Gastroesophageal sphincter (tissue), 4 donors: ENCODE measurements at regions not wholly inside any gene's neighbourhood (a gene's known extent, or its start where the extent isn't known, plus 50 kb on each side); places are given as distances from the start of the nearest gene placed in this dataset.
"Not testable (repeated sequence)": the region's sequence is repeated elsewhere in the genome, so short reads cannot be mapped to it uniquely, and the experiment has no call there.

Experiments
- ATAC-seq: fragments of 150-250 bp; one replicate; pipeline ENCODE4 v1.9.1; 2016; ENCODE audit warnings: mild to moderate bottlenecking, moderate library complexity
- H3K27ac ChIP-seq, 4 donors: fragments of 200-600 bp; sonication (generic) in 3 of 4; 1 replicate in 3 of 4; 2 replicates in 1 of 4; pipeline ENCODE4 v1.5.1; 2016 to 2019
- H3K27me3 ChIP-seq: fragments of 200-600 bp; sonication (generic); one replicate; pipeline ENCODE4 v1.5.1; 2019
- H3K36me3 ChIP-seq, 2 donors: fragments of 200-600 bp; sonication (generic); one replicate each; pipeline ENCODE4 v1.5.1; 2019; ENCODE audit warnings: control low read depth in 1 of 2
- H3K4me1 ChIP-seq, 3 donors: fragments of 200-600 bp; sonication (generic); 1 replicate in 2 of 3; 2 replicates in 1 of 3; pipeline ENCODE4 v1.5.1; 2016 to 2019; ENCODE audit warnings: control low read depth in 2 of 3
- H3K4me3 ChIP-seq, 2 donors: fragments of 200-600 bp; sonication (generic); one replicate each; pipeline ENCODE4 v1.5.1; 2019; ENCODE audit warnings: mild to moderate bottlenecking in 1 of 2, moderate library complexity in 1 of 2
- H3K9me3 ChIP-seq, 3 donors: fragments of 200-600 bp; sonication (generic); one replicate each; pipeline ENCODE4 v1.5.1; 2017 to 2019; ENCODE audit warnings: control low read depth in 2 of 3
- CTCF ChIP-seq, 4 experiments: fragments of 200-600 bp in 2 of 4; fragments of 450-650 bp in 2 of 4; sonication (generic) in 1 of 4; IDR thresholded peaks; one replicate each; pipeline ENCODE4 v1.5.1; 2017 to 2019; ENCODE audit warnings: antibody characterized with exemption in 4 of 4, mild to moderate bottlenecking in 2 of 4, moderate library complexity in 2 of 4
- EP300 ChIP-seq: sonication (generic); formaldehyde crosslinking; IDR thresholded peaks from one replicate; pipeline ENCODE4 v1.6.1; 2017; ENCODE audit warnings: antibody characterized with exemption, mild to moderate bottlenecking
- POLR2A ChIP-seq, 2 donors: fragments of 450-650 bp; IDR thresholded peaks; one replicate each; pipeline ENCODE4 v1.6.1; 2017; ENCODE audit warnings: antibody characterized with exemption in 2 of 2, mild to moderate bottlenecking in 2 of 2, moderate library complexity in 1 of 2
- POLR2AphosphoS5 ChIP-seq: sonication (generic); formaldehyde crosslinking; IDR thresholded peaks from one replicate; pipeline ENCODE4 v1.6.1; 2017; ENCODE audit warnings: antibody characterized with exemption
- WGBS, 2 donors: methylation state at CpG; one replicate each; pipeline ENCODE4 v1.1.5; 2018; ENCODE audit warnings: low coverage in 1 of 2; 5-methylcytosine and 5-hydroxymethylcytosine counted together

GRCh38 chr1:199474738-199475137 lies 552.8 kb upstream of the NR5A2 start:
- no peak for TF ChIP-seq POLR2AphosphoS5
- no peak for TF ChIP-seq POLR2A (IDR thresholded peaks at IDR 0.05)
- no peak for TF ChIP-seq EP300
- no peak for TF ChIP-seq CTCF (IDR thresholded peaks at IDR 0.05)
- 57 to 81% methylated on average over 2 of the region's 2 CpGs for WGBS, 2 donors
- no peak for ATAC-seq
- no peaks in the 10 kb centered on the region for H3K9me3 ChIP-seq
- no peak overlapping the region for H3K4me3 ChIP-seq
- no peaks in the 10 kb centered on the region for H3K4me1 ChIP-seq
- H3K27me3 ChIP-seq: no peaks in the 10 kb centered on the region
- no peak overlapping the region for H3K27ac ChIP-seq
- no peaks in the 10 kb centered on the region for H3K36me3 ChIP-seq

GRCh38 chr1:199482426-199482825 lies 545.1 kb upstream of the NR5A2 start:
- no peak overlapping the region for H3K4me3 ChIP-seq
- H3K27me3 ChIP-seq: no peaks in the 10 kb centered on the region
- no peaks in the 10 kb centered on the region for H3K36me3 ChIP-seq
- no peak overlapping the region for H3K27ac ChIP-seq
- ATAC-seq: no peak
- WGBS, 2 donors: 54 to 70% methylated on average over 4 of the region's 4 CpGs
- H3K4me1 ChIP-seq: no peaks in the 10 kb centered on the region
- no peak for TF ChIP-seq POLR2AphosphoS5
- no peak for TF ChIP-seq EP300
- no peak for TF ChIP-seq POLR2A (IDR thresholded peaks at IDR 0.05)
- no peak for TF ChIP-seq CTCF (IDR thresholded peaks at IDR 0.05)
- H3K9me3 ChIP-seq: peaks cover 0 to 3% (median 0%) of the 10 kb centered on the region in 3 donors

GRCh38 chr1:199489594-199489993 lies 537.9 kb upstream of the NR5A2 start:
- Histone ChIP-seq H3K27ac (no peak overlapping the region), H3K27me3 (no peaks in the 10 kb centered on the region), H3K4me1 (no peaks in the 10 kb centered on the region), H3K36me3 (no peaks in the 10 kb centered on the region), H3K4me3 (no peak overlapping the region), H3K9me3 (peaks cover 0 to 10% (median 0%) of the 10 kb centered on the region in 3 donors)
- 55 to 57% methylated on average over 3 of the region's 3 CpGs for WGBS, 2 donors
- no peak for TF ChIP-seq POLR2AphosphoS5
- no peak for TF ChIP-seq POLR2A (IDR thresholded peaks at IDR 0.05)
- no peak for TF ChIP-seq CTCF (IDR thresholded peaks at IDR 0.05)
- no peak for TF ChIP-seq EP300
- ATAC-seq: no peak

- TF ChIP-seq POLR2AphosphoS5 (no peak), POLR2A (IDR thresholded peaks at IDR 0.05) (no peak)
- no peak for ATAC-seq
- H3K36me3 ChIP-seq: no peaks in the 10 kb centered on the region
- H3K4me1 ChIP-seq: no peaks in the 10 kb centered on the region
- H3K4me3 ChIP-seq: no peak overlapping the region
- H3K27me3 ChIP-seq: no peaks in the 10 kb centered on the region
- no peak overlapping the region for H3K27ac ChIP-seq
- peaks cover 0 to 21% (median 3%) of the 10 kb centered on the region in 3 donors for H3K9me3 ChIP-seq
- WGBS, 2 donors: 90 to 94% methylated on average over 2 of the region's 2 CpGs
Observed at GRCh38 chr1:199490769-199491527, 536.6 kb upstream of the NR5A2 start.

GRCh38 chr1:199495432-199495831 lies 532.1 kb upstream of the NR5A2 start:
- Histone ChIP-seq H3K4me3 (no peak overlapping the region), H3K36me3 (no peaks in the 10 kb centered on the region), H3K27me3 (no peaks in the 10 kb centered on the region), H3K4me1 (no peaks in the 10 kb centered on the region), H3K9me3 (peaks cover 0 to 18% (median 3%) of the 10 kb centered on the region in 3 donors), H3K27ac (no peak overlapping the region)
- no peak for TF ChIP-seq POLR2AphosphoS5
- no peak for ATAC-seq
- 87% methylated on average over 3 of the region's 3 CpGs; no CpG with 5 or more reads in 1 of the 2 donors for WGBS, 2 donors

- H3K36me3 ChIP-seq, H3K27me3 ChIP-seq, H3K27ac ChIP-seq, H3K4me3 ChIP-seq, ATAC-seq, H3K4me1 ChIP-seq: not testable (repeated sequence)
- peaks cover 0 to 18% (median 3%) of the 10 kb centered on the region in 3 donors for H3K9me3 ChIP-seq
- 100% methylated on average over 1 of the region's 1 CpG; no CpG with 5 or more reads in 1 of the 2 donors for WGBS, 2 donors
Observed at GRCh38 chr1:199498802-199499201, 528.7 kb upstream of the NR5A2 start.
